HEK293 (cell line): ENCODE measurements at regions not wholly inside any gene's neighbourhood (a gene's known extent, or its start where the extent isn't known, plus 50 kb on each side); places are given as distances from the start of the nearest gene placed in this dataset.

Experiments used
- CTCF ChIA-PET: fragments of 350-600 bp; formaldehyde crosslinking; extraction: SDS; loops from one replicate; lab custom pipeline; 2021; ENCODE audit warnings: antibody characterized with exemption; lab: Yijun Ruan, JAX
- POLR2A ChIA-PET: fragments of 300-600 bp; formaldehyde crosslinking; extraction: SDS; loops from one replicate; lab custom pipeline; 2020; ENCODE audit warnings: antibody characterized with exemption, inconsistent platforms; lab: Yijun Ruan, JAX
- H3K27ac ChIP-seq: fragments of 200-500 bp; sonication (Bioruptor generic); 2 replicates; pipeline ENCODE4 v1.5.1; 2014; ENCODE audit warnings: low read depth, low read length, control low read depth, inconsistent platforms; ENCODE audit errors: extremely low read depth
- H3K36me3 ChIP-seq, 2 experiments: fragments of 200-500 bp in 1 of 2; sonication (Bioruptor generic) in 1 of 2; 1 replicate in 1 of 2; 2 replicates in 1 of 2; pipeline ENCODE4 v1.5.1; 2014 to 2017; ENCODE audit warnings: inconsistent platforms in 2 of 2, low read length in 2 of 2; ENCODE audit not compliant: control insufficient read depth in 2 of 2, insufficient read depth in 1 of 2
- H3K4me1 ChIP-seq: fragments of 200-500 bp; sonication (Bioruptor generic); 2 replicates; pipeline ENCODE4 v1.5.1; 2014; ENCODE audit warnings: mild to moderate bottlenecking, low read length, inconsistent platforms; ENCODE audit not compliant: control insufficient read depth, insufficient read depth
- H3K4me3 ChIP-seq: 2 replicates; pipeline ENCODE4 v1.5.1; 2011; ENCODE audit warnings: low read depth, mild to moderate bottlenecking, control low read depth, low read length, moderate library complexity
- H3K9me3 ChIP-seq: fragments of 200-500 bp; sonication (Bioruptor generic); 2 replicates; pipeline ENCODE4 v1.5.1; 2014; ENCODE audit warnings: low read depth, low read length, inconsistent platforms; ENCODE audit not compliant: control insufficient read depth, insufficient read depth
- GLI2 ChIP-seq: fragments of 450-650 bp; formaldehyde crosslinking; IDR thresholded peaks from 2 replicates; pipeline ENCODE4; 2017; ENCODE audit warnings: missing biosample characterization, missing genetic modification characterization, low read depth, borderline replicate concordance
- HOXC10 ChIP-seq: sonication (generic); formaldehyde crosslinking; IDR thresholded peaks from 2 replicates; pipeline ENCODE4 v1.8.1; 2023; ENCODE audit warnings: mild to moderate bottlenecking, missing genetic modification reagents
- KLF10 ChIP-seq: fragments of 450-650 bp; IDR thresholded peaks from 2 replicates; pipeline ENCODE4 v1.5.1; 2018; ENCODE audit warnings: missing biosample characterization, mild to moderate bottlenecking, missing genetic modification characterization
- KLF16 ChIP-seq: fragments of 450-650 bp; formaldehyde crosslinking; IDR thresholded peaks from 2 replicates; pipeline ENCODE4 v1.5.1; 2017; ENCODE audit warnings: missing biosample characterization, missing genetic modification characterization
- KLF8 ChIP-seq: fragments of 450-650 bp; formaldehyde crosslinking; IDR thresholded peaks from 2 replicates; pipeline ENCODE4 v1.5.1; 2016; ENCODE audit warnings: missing biosample characterization, missing genetic modification characterization
- OSR2 ChIP-seq: fragments of 450-650 bp; formaldehyde crosslinking; IDR thresholded peaks from 2 replicates; pipeline ENCODE4 v1.5.1; 2016; ENCODE audit warnings: missing biosample characterization, missing genetic modification characterization
- PRDM1 ChIP-seq: fragments of 450-650 bp; formaldehyde crosslinking; IDR thresholded peaks from 2 replicates; pipeline ENCODE4; 2016; ENCODE audit warnings: missing biosample characterization, missing genetic modification characterization
- YY1 ChIP-seq: fragments of 450-650 bp; formaldehyde crosslinking; IDR thresholded peaks from 2 replicates; pipeline ENCODE4 v1.5.1; 2018; ENCODE audit warnings: missing biosample characterization, missing genetic modification characterization
- ZEB2 ChIP-seq: fragments of 450-650 bp; formaldehyde crosslinking; IDR thresholded peaks from 2 replicates; pipeline ENCODE4 v1.5.1; 2016; ENCODE audit warnings: missing biosample characterization, missing genetic modification characterization
- ZFP41 ChIP-seq: fragments of 450-650 bp; formaldehyde crosslinking; IDR thresholded peaks from 2 replicates; pipeline ENCODE4 v1.5.1; 2016; ENCODE audit warnings: missing biosample characterization, missing genetic modification characterization, borderline replicate concordance
- ZFP69B ChIP-seq: fragments of 450-650 bp; formaldehyde crosslinking; IDR thresholded peaks from 2 replicates; pipeline ENCODE4 v1.5.1; 2016; ENCODE audit warnings: missing biosample characterization, missing genetic modification characterization
- ZNF112 ChIP-seq: fragments of 450-650 bp; formaldehyde crosslinking; IDR thresholded peaks from 2 replicates; pipeline ENCODE4 v1.5.0; 2017; ENCODE audit warnings: missing biosample characterization, missing genetic modification characterization
- ZNF138 ChIP-seq: fragments of 450-650 bp; formaldehyde crosslinking; IDR thresholded peaks from 2 replicates; pipeline ENCODE4 v1.5.1; 2016; ENCODE audit warnings: missing biosample characterization, missing genetic modification characterization, borderline replicate concordance
- ZNF239 ChIP-seq: fragments of 450-650 bp; formaldehyde crosslinking; IDR thresholded peaks from 2 replicates; pipeline ENCODE4 v1.5.1; 2016; ENCODE audit warnings: missing biosample characterization, missing genetic modification characterization
- ZNF311 ChIP-seq: fragments of 450-650 bp; formaldehyde crosslinking; IDR thresholded peaks from 2 replicates; pipeline ENCODE4 v1.5.1; 2017; ENCODE audit warnings: missing biosample characterization, missing genetic modification characterization, borderline replicate concordance
- ZNF362 ChIP-seq: fragments of 450-650 bp; formaldehyde crosslinking; IDR thresholded peaks from 2 replicates; pipeline ENCODE4 v1.5.1; 2016; ENCODE audit warnings: missing biosample characterization, missing genetic modification characterization
- ZNF398 ChIP-seq: fragments of 450-650 bp; formaldehyde crosslinking; IDR thresholded peaks from 2 replicates; pipeline ENCODE4 v1.5.1; 2017; ENCODE audit warnings: missing biosample characterization, missing genetic modification characterization
- ZNF529 ChIP-seq: fragments of 450-650 bp; formaldehyde crosslinking; IDR thresholded peaks from 2 replicates; pipeline ENCODE4 v1.5.1; 2017; ENCODE audit warnings: missing genetic modification characterization, missing biosample characterization; ENCODE audit not compliant: insufficient replicate concordance
- ZNF530 ChIP-seq: fragments of 450-650 bp; formaldehyde crosslinking; IDR thresholded peaks from 2 replicates; pipeline ENCODE4 v1.5.1; 2016; ENCODE audit warnings: low read depth, missing biosample characterization, missing genetic modification characterization
- ZNF549 ChIP-seq: fragments of 450-650 bp; IDR thresholded peaks from 2 replicates; pipeline ENCODE4 v1.5.1; 2018; ENCODE audit warnings: missing biosample characterization, missing genetic modification characterization, mild to moderate bottlenecking, inconsistent platforms, moderate library complexity
- ZNF560 ChIP-seq: fragments of 450-650 bp; formaldehyde crosslinking; IDR thresholded peaks from 2 replicates; pipeline ENCODE4 v1.5.1; 2017; ENCODE audit warnings: missing biosample characterization, missing genetic modification characterization, borderline replicate concordance
- ZNF600 ChIP-seq: fragments of 450-650 bp; formaldehyde crosslinking; IDR thresholded peaks from 2 replicates; pipeline ENCODE4 v1.5.1; 2016; ENCODE audit warnings: missing biosample characterization, missing genetic modification characterization
- ZNF660 ChIP-seq: fragments of 450-650 bp; IDR thresholded peaks from 2 replicates; pipeline ENCODE4 v1.5.1; 2018; ENCODE audit warnings: missing biosample characterization, mild to moderate bottlenecking, missing genetic modification characterization
- ZNF76 ChIP-seq: fragments of 450-650 bp; formaldehyde crosslinking; IDR thresholded peaks from 2 replicates; pipeline ENCODE4; 2016; ENCODE audit warnings: low read depth, missing biosample characterization, missing genetic modification characterization, borderline replicate concordance
- ZNF785 ChIP-seq: fragments of 450-650 bp; formaldehyde crosslinking; IDR thresholded peaks from 2 replicates; pipeline ENCODE4 v1.5.1; 2016; ENCODE audit warnings: missing biosample characterization, missing genetic modification characterization
- ZNF830 ChIP-seq: fragments of 450-650 bp; IDR thresholded peaks from 2 replicates; pipeline ENCODE4 v1.5.0; 2018; ENCODE audit warnings: missing biosample characterization, missing genetic modification characterization, low read depth, mild to moderate bottlenecking, moderate library complexity
- TF ChIP-seq, protein P1 (sequence below): fragments of 450-650 bp; formaldehyde crosslinking; IDR thresholded peaks from 2 replicates; pipeline ENCODE4 v1.5.1; 2016; ENCODE audit warnings: missing biosample characterization, missing genetic modification characterization
- TF ChIP-seq, protein P2 (sequence below): fragments of 450-650 bp; formaldehyde crosslinking; IDR thresholded peaks from 2 replicates; pipeline ENCODE4 v1.5.1; 2016; ENCODE audit warnings: missing biosample characterization, missing genetic modification characterization
- TF ChIP-seq, protein P3 (sequence below): fragments of 450-650 bp; formaldehyde crosslinking; IDR thresholded peaks from 2 replicates; pipeline ENCODE4 v1.5.1; 2016; ENCODE audit warnings: missing biosample characterization, missing genetic modification characterization

DNA sequence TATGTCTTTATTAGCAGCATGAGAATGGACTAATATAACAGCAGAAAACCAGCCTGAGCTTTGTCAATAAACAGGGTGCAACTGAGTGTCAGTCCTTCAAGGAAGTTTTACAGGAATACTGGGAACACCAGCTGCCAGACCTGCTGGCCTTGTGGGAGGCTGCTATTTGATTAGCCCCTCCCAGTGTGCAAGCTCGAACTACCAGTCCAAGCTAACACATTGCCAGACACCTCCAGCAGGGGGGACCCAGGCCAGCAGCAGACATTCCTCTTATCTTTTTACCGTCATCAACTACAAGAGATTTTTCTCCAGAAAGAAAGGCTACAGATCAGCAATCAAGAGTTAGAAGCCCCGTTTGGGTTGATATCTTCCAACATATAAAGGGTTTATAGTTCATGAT, 942.8 kb upstream of the TENM4 start:
- ChIA-PET POLR2A (no interaction called here), CTCF (no interaction called here)
- no peaks in the 10 kb centered on the region for H3K36me3 ChIP-seq
- H3K27ac ChIP-seq: no peak overlapping the region
- no peaks in the 10 kb centered on the region for H3K9me3 ChIP-seq
- H3K4me3 ChIP-seq: no peak overlapping the region
- H3K4me1 ChIP-seq: no peaks in the 10 kb centered on the region
- TF ChIP-seq KLF8 (no peak), ZNF560 (no peak), PRDM1 (tag by site-specific recombination) (no peak), ZNF660 (tag by site-specific recombination) (no peak), KLF16 (tag by site-specific recombination) (no peak), ZNF830 (no peak), ZNF785 (tag by site-specific recombination) (no peak), ZNF239 (tag by site-specific recombination) (no peak), ZNF530 (tag by site-specific recombination) (no peak), ZNF529 (no peak)

DNA sequence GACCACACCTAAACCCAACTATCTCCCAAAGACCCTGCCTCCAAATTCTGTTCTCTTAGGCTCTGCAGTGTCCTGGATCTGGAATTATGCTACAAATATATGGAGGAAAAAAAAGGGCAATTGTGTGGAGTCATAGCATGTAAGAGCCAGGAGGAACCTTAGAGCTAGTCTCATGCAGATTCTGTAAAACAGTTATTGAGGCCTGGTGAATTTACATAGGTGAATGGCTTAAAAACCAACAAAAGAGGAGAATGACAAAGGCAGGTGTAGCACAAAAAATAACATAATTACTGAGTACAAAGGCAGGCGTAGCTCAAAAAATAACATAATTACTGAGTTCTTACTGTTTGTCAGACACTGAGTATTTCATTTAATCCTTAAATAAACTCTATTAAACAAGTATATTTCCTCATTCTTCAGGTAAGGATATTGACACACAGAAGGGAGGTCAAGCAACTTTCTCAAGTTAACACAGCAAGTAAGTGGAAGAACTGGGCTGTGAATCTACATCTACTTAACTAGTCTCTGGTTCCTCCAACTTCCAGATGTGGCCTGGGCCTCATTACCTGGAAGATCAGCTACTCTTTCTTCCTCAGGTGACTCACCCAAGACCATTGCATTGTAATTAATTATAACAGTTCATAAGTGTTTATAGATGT, 938.9 kb upstream of the TENM4 start:
- Histone ChIP-seq H3K4me3 (no peak overlapping the region), H3K4me1 (no peaks in the 10 kb centered on the region), H3K36me3 (no peaks in the 10 kb centered on the region), H3K27ac (no peak overlapping the region), H3K9me3 (no peaks in the 10 kb centered on the region)
- TF ChIP-seq ZNF138 (no peak), ZNF362 (tag by site-specific recombination) (no peak), ZEB2 (tag by site-specific recombination) (no peak), ZNF529 (no peak), KLF10 (no peak), YY1 (tag by site-specific recombination) (no peak), ZFP41 (tag by site-specific recombination) (no peak), ZNF112 (tag by site-specific recombination) (no peak), ZNF600 (no peak), HOXC10 (CRISPR knock-in tag) (no peak), ZNF398 (tag by site-specific recombination) (no peak), ZNF549 (tag by site-specific recombination) (no peak), OSR2 (tag by site-specific recombination) (no peak), ZNF311 (no peak), ZNF76 (tag by site-specific recombination) (no peak), GLI2 (tag by site-specific recombination) (no peak), ZFP69B (tag by site-specific recombination) (no peak)
- TF ChIP-seq, protein P1, sequence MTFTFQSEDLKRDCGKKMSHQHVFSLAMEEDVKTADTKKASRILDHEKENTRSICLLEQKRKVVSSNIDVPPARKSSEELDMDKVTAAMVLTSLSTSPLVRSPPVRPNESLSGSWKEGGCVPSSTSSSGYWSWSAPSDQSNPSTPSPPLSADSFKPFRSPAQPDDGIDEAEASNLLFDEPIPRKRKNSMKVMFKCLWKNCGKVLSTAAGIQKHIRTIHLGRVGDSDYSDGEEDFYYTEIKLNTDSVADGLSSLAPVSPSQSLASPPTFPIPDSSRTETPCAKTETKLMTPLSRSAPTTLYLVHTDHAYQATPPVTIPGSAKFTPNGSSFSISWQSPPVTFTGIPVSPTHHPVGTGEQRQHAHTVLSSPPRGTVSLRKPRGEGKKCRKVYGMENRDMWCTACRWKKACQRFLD (tag by site-specific recombination): no peak
- TF ChIP-seq, protein P2, sequence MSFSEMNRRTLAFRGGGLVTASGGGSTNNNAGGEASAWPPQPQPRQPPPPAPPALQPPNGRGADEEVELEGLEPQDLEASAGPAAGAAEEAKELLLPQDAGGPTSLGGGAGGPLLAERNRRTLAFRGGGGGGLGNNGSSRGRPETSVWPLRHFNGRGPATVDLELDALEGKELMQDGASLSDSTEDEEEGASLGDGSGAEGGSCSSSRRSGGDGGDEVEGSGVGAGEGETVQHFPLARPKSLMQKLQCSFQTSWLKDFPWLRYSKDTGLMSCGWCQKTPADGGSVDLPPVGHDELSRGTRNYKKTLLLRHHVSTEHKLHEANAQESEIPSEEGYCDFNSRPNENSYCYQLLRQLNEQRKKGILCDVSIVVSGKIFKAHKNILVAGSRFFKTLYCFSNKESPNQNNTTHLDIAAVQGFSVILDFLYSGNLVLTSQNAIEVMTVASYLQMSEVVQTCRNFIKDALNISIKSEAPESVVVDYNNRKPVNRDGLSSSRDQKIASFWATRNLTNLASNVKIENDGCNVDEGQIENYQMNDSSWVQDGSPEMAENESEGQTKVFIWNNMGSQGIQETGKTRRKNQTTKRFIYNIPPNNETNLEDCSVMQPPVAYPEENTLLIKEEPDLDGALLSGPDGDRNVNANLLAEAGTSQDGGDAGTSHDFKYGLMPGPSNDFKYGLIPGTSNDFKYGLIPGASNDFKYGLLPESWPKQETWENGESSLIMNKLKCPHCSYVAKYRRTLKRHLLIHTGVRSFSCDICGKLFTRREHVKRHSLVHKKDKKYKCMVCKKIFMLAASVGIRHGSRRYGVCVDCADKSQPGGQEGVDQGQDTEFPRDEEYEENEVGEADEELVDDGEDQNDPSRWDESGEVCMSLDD (tag by site-specific recombination): no peak
- TF ChIP-seq, protein P3, sequence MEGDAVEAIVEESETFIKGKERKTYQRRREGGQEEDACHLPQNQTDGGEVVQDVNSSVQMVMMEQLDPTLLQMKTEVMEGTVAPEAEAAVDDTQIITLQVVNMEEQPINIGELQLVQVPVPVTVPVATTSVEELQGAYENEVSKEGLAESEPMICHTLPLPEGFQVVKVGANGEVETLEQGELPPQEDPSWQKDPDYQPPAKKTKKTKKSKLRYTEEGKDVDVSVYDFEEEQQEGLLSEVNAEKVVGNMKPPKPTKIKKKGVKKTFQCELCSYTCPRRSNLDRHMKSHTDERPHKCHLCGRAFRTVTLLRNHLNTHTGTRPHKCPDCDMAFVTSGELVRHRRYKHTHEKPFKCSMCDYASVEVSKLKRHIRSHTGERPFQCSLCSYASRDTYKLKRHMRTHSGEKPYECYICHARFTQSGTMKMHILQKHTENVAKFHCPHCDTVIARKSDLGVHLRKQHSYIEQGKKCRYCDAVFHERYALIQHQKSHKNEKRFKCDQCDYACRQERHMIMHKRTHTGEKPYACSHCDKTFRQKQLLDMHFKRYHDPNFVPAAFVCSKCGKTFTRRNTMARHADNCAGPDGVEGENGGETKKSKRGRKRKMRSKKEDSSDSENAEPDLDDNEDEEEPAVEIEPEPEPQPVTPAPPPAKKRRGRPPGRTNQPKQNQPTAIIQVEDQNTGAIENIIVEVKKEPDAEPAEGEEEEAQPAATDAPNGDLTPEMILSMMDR (tag by site-specific recombination): no peak
- CTCF ChIA-PET: interaction anchor here (0.8 kb wide), 1 partner anchor 8 kb away, joined by 4 read pairs; no protein-coding TSS in a partner anchor
- POLR2A ChIA-PET: no interaction called here
